GM19240 (cell line): ENCODE measurements at regions not wholly inside any gene's neighbourhood (a gene's known extent, or its start where the extent isn't known, plus 50 kb on each side); places are given as distances from the start of the nearest gene placed in this dataset.

Experiments
- DNase-seq: peaks from one replicate; pipeline ENCODE4 v3.0.0; 2011; ENCODE audit warnings: low spot score; ENCODE audit not compliant: insufficient read length

- no peak for DNase-seq
Measured at GRCh38 chr3:84042399-84043106, 916.2 kb upstream of the CADM2 start.

GRCh38 chr3:84066915-84067314 lies 891.9 kb upstream of the CADM2 start:
- DNase-seq, result no peak

GRCh38 chr3:84073664-84074063 lies 885.1 kb upstream of the CADM2 start:
- DNase-seq, result no peak

- DNase-seq, result no peak
Measured at GRCh38 chr3:84074767-84075166, 884.0 kb upstream of the CADM2 start.

GRCh38 chr3:84077479-84077878 lies 881.3 kb upstream of the CADM2 start:
- no peak for DNase-seq

GRCh38 chr3:84082726-84083125 lies 876.1 kb upstream of the CADM2 start:
- no peak for DNase-seq

- DNase-seq, result no peak
Measured at GRCh38 chr3:84092907-84093306, 865.9 kb upstream of the CADM2 start.

GRCh38 chr3:84096188-84096587 lies 862.6 kb upstream of the CADM2 start:
- no peak for DNase-seq

GRCh38 chr3:84100861-84101260 lies 857.9 kb upstream of the CADM2 start:
- no peak for DNase-seq

GRCh38 chr3:84108442-84108971 lies 850.3 kb upstream of the CADM2 start:
- DNase-seq, result no peak

- no peak for DNase-seq
Measured at GRCh38 chr3:84109911-84110310, 848.9 kb upstream of the CADM2 start.

- no peak for DNase-seq
Measured at GRCh38 chr3:84110787-84111186, 848.0 kb upstream of the CADM2 start.

GRCh38 chr3:84125201-84125721 lies 833.5 kb upstream of the CADM2 start:
- no peak for DNase-seq

- DNase-seq, result no peak
Measured at GRCh38 chr3:84125760-84126159, 833.0 kb upstream of the CADM2 start.

GRCh38 chr3:84126160-84126559 lies 832.6 kb upstream of the CADM2 start:
- no peak for DNase-seq

GRCh38 chr3:84128024-84128423 lies 830.8 kb upstream of the CADM2 start:
- DNase-seq, result no peak

- DNase-seq, result no peak
Measured at GRCh38 chr3:84136425-84136824, 822.4 kb upstream of the CADM2 start.

GRCh38 chr3:84140631-84141030 lies 818.2 kb upstream of the CADM2 start:
- no peak for DNase-seq

- DNase-seq, result no peak
Measured at GRCh38 chr3:84141571-84141970, 817.2 kb upstream of the CADM2 start.

GRCh38 chr3:84165328-84165727 lies 793.5 kb upstream of the CADM2 start:
- no peak for DNase-seq

- no peak for DNase-seq
Measured at GRCh38 chr3:84175449-84175848, 783.3 kb upstream of the CADM2 start.

GRCh38 chr3:84184937-84185336 lies 773.9 kb upstream of the CADM2 start:
- no peak for DNase-seq

GRCh38 chr3:84194029-84194428 lies 764.8 kb upstream of the CADM2 start:
- DNase-seq, result no peak
